ENCODE measurements at regions not wholly inside any gene's neighbourhood (a gene's known extent, or its start where the extent isn't known, plus 50 kb on each side); places are given as distances from the start of the nearest gene placed in this dataset.

GRCh38 chr16:76106647-76107046 is 170.6 kb upstream of the CNTNAP4 start:
- 94 to 96% methylated on average over 6 of the region's 6 CpGs for whole genome bisulfite sequencing, 2 donors
- intact Hi-C loops (cut with DNase I; ENCODE audit: low total_unique reads): no loop called here
- DNase-seq (ENCODE audit: low spot score in 2 of 2): no peak
- no peak overlapping the region for H3K4me3 ChIP-seq (ENCODE audit: low read depth, poor library complexity, severe bottlenecking)
- TF ChIP-seq CTCF (IDR thresholded peaks at IDR 0.05): no peak
- TF ChIP-seq POLR2A (IDR thresholded peaks at IDR 0.05): no peak

GRCh38 chr16:76108460-76108859 is 168.7 kb upstream of the CNTNAP4 start:
- WGBS, 2 donors: 66 to 69% methylated on average over 1 of the region's 1 CpG
- no peak for TF ChIP-seq POLR2A (IDR thresholded peaks at IDR 0.05)
- no peak for TF ChIP-seq CTCF (IDR thresholded peaks at IDR 0.05)

GRCh38 chr16:76114681-76115080 is 162.5 kb upstream of the CNTNAP4 start:
- WGBS, 2 donors: 52 to 54% methylated on average over 3 of the region's 3 CpGs
- intact Hi-C loops (cut with DNase I; ENCODE audit: low total_unique reads): no loop called here
- no peak for DNase-seq (ENCODE audit: low spot score in 2 of 2)
- TF ChIP-seq POLR2A (IDR thresholded peaks at IDR 0.05) (no peak), CTCF (IDR thresholded peaks at IDR 0.05) (no peak)
- no peak overlapping the region for H3K4me3 ChIP-seq (ENCODE audit: low read depth, poor library complexity, severe bottlenecking)

More at GRCh38 chr16:76108460-76108859, 168.7 kb upstream of the CNTNAP4 start:
- no peak for DNase-seq (ENCODE audit: low spot score in 2 of 2)
- intact Hi-C loops (cut with DNase I; ENCODE audit: low total_unique reads): no loop called here
- H3K4me3 ChIP-seq (ENCODE audit: low read depth, poor library complexity, severe bottlenecking): no peak overlapping the region

- 61 to 71% methylated on average over 1 of the region's 1 CpG for WGBS, 2 donors
- TF ChIP-seq POLR2A (IDR thresholded peaks at IDR 0.05) (no peak), CTCF (IDR thresholded peaks at IDR 0.05) (no peak)
- intact Hi-C loops (cut with DNase I; ENCODE audit: low total_unique reads): no loop called here
- H3K4me3 ChIP-seq (ENCODE audit: low read depth, poor library complexity, severe bottlenecking): no peak overlapping the region
- DNase-seq (ENCODE audit: low spot score in 2 of 2): no peak
These were observed 158.9 kb upstream of the CNTNAP4 start for GRCh38 chr16:76118344-76118743.

- WGBS, 2 donors: 54 to 67% methylated on average over 4 of the region's 4 CpGs
- no peak for DNase-seq (ENCODE audit: low spot score in 2 of 2)
- intact Hi-C loops (cut with DNase I; ENCODE audit: low total_unique reads): no loop called here
- TF ChIP-seq POLR2A (IDR thresholded peaks at IDR 0.05) (no peak), CTCF (IDR thresholded peaks at IDR 0.05) (no peak)
- H3K4me3 ChIP-seq (ENCODE audit: low read depth, poor library complexity, severe bottlenecking): no peak overlapping the region
These were observed 155.6 kb upstream of the CNTNAP4 start for GRCh38 chr16:76121636-76122035.

GRCh38 chr16:76123966-76124365 is 153.2 kb upstream of the CNTNAP4 start:
- no peak for DNase-seq (ENCODE audit: low spot score in 2 of 2)
- TF ChIP-seq CTCF (IDR thresholded peaks at IDR 0.05) (no peak), POLR2A (IDR thresholded peaks at IDR 0.05) (no peak)
- intact Hi-C loops (cut with DNase I; ENCODE audit: low total_unique reads): no loop called here
- H3K4me3 ChIP-seq (ENCODE audit: low read depth, poor library complexity, severe bottlenecking): no peak overlapping the region
- 81 to 83% methylated on average over 3 of the region's 3 CpGs for WGBS, 2 donors
